ENCODE measurements at regions not wholly inside any gene's neighbourhood (a gene's known extent, or its start where the extent isn't known, plus 50 kb on each side); places are given as distances from the start of the nearest gene placed in this dataset.

DNA sequence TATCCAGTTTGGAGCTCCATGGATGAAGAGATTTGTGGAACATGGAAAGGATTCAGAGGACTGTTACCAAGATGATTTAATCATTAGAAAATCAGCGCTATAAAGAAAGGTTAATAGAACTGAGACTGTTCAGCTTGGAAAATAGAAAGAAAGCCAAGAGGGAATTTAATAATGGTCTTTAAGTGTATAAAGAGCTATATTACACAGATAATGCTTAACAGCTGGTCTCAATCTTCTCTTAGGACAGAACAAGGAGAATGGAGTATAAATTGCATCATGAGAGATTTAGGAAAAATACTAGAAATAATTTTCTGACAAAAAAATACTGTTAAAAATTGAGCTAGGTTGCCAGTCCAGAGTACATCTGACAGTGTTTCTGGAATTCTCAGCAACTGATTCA is 91.3 kb upstream of the MAGEC2 start:
- TF ChIP-seq, protein P1, sequence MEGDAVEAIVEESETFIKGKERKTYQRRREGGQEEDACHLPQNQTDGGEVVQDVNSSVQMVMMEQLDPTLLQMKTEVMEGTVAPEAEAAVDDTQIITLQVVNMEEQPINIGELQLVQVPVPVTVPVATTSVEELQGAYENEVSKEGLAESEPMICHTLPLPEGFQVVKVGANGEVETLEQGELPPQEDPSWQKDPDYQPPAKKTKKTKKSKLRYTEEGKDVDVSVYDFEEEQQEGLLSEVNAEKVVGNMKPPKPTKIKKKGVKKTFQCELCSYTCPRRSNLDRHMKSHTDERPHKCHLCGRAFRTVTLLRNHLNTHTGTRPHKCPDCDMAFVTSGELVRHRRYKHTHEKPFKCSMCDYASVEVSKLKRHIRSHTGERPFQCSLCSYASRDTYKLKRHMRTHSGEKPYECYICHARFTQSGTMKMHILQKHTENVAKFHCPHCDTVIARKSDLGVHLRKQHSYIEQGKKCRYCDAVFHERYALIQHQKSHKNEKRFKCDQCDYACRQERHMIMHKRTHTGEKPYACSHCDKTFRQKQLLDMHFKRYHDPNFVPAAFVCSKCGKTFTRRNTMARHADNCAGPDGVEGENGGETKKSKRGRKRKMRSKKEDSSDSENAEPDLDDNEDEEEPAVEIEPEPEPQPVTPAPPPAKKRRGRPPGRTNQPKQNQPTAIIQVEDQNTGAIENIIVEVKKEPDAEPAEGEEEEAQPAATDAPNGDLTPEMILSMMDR (conservative IDR thresholded peaks at IDR 0.05; ENCODE audit: low read depth, low read length) = no peak
- TF ChIP-seq POLR2A (IDR thresholded peaks at IDR 0.05; ENCODE audit: low read depth, low read length) (no peak), BHLHE40 (IDR thresholded peaks at IDR 0.05; ENCODE audit: low read depth, low read length) (no peak), SMC3 (IDR thresholded peaks at IDR 0.05; ENCODE audit: low read depth, low read length) (no peak), MAZ (IDR thresholded peaks at IDR 0.05; ENCODE audit: borderline replicate concordance, low read depth, low read length) (no peak), RAD21 (IDR thresholded peaks at IDR 0.05; ENCODE audit: low read length) (no peak), CHD1 (IDR thresholded peaks at IDR 0.05; ENCODE audit: low read depth, low read length) (no peak), RCOR1 (IDR thresholded peaks at IDR 0.05; ENCODE audit: insufficient replicate concordance, low read length) (no peak), MAFK (IDR thresholded peaks at IDR 0.05; ENCODE audit: low read depth, low read length) (no peak), CEBPB (IDR thresholded peaks at IDR 0.05; ENCODE audit: low read depth, low read length) (no peak)
- TF ChIP-seq, protein P2, sequence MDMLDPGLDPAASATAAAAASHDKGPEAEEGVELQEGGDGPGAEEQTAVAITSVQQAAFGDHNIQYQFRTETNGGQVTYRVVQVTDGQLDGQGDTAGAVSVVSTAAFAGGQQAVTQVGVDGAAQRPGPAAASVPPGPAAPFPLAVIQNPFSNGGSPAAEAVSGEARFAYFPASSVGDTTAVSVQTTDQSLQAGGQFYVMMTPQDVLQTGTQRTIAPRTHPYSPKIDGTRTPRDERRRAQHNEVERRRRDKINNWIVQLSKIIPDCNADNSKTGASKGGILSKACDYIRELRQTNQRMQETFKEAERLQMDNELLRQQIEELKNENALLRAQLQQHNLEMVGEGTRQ (IDR thresholded peaks at IDR 0.05; ENCODE audit: low read depth, low read length) = no peak

Data from IMR-90 (cell line).